GM18502 (cell line): ENCODE measurements at regions not wholly inside any gene's neighbourhood (a gene's known extent, or its start where the extent isn't known, plus 50 kb on each side); places are given as distances from the start of the nearest gene placed in this dataset.
A peak's percentile ranks its signal among the peaks of the same experiment; 100 is the strongest.

ENCODE experiments used
- ATAC-seq: cut with Tn5 transposase; IDR thresholded peaks from one replicate; pipeline ENCODE4 v1.9.1; 2021; ENCODE audit warnings: mild to moderate bottlenecking; ENCODE audit not compliant: unreplicated experiment, poor library complexity

- ATAC-seq: no peak
Measured at GRCh38 chr1:81453367-81453703, 347.4 kb upstream of the ADGRL2 start.

DNA sequence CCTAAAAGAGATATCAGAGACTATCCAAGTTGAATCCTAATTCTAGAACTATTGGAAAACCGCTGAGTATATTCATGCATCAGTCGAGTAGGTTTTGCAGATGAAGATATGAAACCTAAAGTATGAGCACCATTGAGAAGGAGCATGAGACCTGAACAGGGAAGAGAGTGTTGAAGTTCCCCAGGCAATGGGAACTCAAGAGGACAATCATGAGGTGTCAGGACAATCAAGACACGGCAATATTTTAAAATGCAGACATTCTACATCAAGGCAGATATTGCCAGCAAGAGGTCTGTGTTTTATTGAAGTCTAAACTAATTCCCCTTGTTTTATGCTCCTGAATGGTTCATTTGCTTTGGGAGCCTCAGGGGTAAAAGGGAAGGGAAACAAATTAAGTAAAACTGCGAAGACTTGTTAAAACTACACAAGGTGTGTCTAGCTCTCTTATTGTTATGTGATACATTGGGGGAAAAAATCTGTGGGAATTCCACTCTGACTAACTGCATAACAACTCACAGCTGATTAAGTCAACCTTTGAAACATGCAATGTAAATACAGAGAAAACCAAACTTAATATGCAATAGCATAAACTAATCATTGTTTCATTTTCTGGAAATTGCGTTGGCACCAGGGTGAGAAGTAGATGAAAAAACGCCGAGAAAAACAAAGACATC is 347.9 kb upstream of the ADGRL2 start:
- ATAC-seq: no peak

- no peak for ATAC-seq
Measured at GRCh38 chr1:81449786-81450185, 350.9 kb upstream of the ADGRL2 start.

DNA sequence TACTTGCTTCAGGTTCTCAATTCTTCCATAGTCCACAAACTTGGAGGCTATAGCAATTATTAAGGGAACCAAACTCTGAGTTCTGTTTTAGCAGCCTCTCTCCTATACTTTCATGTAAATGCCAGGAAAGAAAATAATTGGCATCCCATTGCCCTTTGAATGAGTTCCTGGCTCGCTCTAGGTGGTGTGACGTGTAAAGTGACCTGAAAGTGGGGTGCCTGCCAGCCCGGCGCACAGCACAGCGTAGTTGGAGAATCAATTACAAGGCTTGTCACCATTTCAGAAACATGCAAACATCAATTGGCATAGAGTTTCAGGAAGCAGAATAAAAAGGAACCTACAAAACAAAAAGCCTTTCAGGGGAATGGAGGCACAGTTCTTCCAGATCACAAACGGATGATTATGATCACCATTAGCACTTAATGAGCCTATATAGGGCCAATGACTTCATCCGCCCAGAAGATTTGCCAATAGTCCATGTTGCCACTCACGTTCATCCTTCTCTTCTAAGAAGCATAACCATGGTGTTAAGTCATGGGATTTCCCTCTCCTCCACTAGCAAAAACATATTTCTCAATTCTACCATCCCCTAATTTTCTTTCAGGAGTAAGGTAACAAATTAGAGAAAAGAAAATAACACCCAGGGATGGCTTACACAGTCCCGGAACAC is 354.6 kb upstream of the ADGRL2 start:
- ATAC-seq: no peak

- peak; percentile 44 for ATAC-seq
Measured at GRCh38 chr1:81443288-81443687, 357.4 kb upstream of the ADGRL2 start.

DNA sequence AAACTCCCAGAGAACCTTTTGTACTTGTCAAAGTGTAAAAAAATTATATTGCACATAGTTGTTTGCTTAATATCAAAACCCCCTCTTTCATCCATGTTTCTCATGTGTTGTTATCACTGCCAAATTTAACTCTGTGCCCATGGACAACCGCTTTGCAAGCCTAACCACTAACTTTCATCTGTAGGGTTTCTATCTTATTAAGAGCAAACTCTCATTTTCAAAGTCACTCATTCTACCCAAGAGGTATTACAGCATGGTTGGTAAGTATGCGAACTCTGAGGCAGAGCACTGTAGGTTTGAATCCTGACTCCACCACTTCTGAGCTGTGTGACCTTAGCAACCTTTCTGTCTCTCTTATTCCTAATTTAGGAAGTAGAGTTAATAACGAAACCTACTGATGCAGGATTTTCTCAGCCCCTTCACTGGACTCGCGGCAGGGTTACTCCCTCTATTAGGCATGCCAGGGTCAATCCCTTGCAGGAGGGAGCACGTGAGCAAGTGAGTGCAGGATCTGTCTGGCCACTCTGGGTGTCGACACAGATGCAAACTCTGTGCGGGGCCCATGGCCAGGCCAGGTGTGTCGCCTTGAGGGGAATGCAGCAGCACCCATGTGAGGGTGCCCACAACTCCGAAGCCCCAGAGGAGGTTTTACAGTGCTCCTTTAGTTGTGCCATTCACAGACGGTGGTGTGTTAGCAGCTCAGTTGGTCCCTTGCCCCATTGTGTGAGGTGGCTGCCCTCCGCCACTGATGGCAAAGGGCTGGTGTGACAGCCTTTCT is 361.5 kb upstream of the ADGRL2 start:
- ATAC-seq: peak; percentile 68

DNA sequence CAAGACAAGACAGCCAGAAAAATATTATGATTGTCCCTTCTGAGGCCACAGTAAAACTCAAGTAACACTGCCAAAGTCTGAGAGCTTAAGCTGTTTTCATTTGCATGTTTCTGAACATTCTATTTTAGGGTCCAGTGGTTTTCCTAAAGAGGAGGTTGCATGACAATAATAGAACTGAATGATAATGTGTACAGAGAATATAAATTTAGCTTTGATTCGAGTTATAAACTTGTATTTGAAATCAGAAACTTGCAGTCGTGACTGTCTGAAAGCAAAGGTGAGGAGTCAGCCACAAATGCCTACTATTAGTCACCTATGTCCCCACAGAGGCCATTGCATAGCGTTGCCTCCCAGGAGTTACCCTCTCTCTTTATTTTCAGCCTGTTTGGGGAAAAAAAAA is 363.1 kb upstream of the ADGRL2 start:
- peak; percentile 86 for ATAC-seq

DNA sequence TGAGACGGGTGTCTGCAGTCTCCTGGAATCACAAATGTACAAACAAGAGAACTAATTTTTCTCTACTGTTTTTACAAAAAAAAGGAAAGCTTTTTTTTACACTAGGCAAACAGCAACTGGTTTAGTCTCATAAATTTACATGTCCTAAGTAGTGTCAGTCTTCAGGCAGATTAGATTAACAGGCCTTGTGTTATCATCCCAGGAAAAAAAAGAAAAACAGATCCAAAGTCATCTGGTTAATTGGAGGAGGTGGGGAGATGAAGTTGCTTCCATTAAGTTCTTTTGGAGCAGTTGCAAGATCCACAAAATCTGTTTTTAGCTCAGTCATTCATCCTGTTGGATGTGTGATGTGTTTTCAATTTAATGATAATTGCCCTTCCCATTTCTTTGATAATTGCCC is 363.5 kb upstream of the ADGRL2 start:
- no peak for ATAC-seq

GRCh38 chr1:81435175-81435574 is 365.6 kb upstream of the ADGRL2 start:
- no peak for ATAC-seq

DNA sequence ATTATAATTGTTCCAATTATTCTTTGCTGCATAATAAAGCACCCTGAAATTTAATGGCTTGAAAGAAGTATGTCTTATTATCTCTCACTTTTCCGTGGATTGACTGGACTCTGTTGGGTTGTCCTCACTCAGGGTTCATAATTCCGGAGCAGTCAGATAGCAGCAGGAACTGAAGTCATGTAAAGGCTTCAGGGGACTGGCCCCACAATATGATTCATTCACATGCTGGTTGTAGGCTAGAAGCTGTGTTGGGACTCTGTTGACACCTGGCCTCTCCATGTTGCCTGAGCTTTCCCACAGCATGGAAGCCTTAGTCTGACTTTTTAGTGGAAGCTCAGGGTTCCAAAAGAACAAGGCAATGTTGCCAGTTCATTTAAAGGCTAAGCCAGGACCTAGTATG is 367.1 kb upstream of the ADGRL2 start:
- no peak for ATAC-seq

DNA sequence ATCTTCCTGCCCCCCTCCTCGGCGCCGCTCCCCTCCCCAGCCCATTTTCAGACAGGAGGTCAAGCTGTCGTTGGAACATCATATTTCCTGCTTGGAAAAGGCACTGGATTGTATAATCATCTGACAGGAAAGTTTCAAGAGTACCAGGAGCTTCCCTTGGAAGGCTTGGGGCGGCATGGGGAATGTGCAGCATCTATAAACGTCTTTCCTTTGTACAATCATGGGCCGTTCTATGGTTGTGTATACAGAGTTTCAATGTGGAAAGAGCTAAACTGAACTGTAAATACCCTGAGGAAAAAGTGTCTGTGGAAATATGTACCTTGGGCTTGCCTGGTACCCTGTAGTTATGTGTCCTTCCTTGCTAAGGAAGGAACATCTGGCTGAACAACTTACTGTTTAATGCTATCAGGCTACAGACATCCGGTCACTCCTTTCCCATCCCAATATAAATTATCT is 368.1 kb upstream of the ADGRL2 start:
- ATAC-seq: no peak

GRCh38 chr1:81432059-81432458 is 368.7 kb upstream of the ADGRL2 start:
- ATAC-seq: no peak

- ATAC-seq: no peak
Measured at GRCh38 chr1:81431624-81432000, 369.1 kb upstream of the ADGRL2 start.

DNA sequence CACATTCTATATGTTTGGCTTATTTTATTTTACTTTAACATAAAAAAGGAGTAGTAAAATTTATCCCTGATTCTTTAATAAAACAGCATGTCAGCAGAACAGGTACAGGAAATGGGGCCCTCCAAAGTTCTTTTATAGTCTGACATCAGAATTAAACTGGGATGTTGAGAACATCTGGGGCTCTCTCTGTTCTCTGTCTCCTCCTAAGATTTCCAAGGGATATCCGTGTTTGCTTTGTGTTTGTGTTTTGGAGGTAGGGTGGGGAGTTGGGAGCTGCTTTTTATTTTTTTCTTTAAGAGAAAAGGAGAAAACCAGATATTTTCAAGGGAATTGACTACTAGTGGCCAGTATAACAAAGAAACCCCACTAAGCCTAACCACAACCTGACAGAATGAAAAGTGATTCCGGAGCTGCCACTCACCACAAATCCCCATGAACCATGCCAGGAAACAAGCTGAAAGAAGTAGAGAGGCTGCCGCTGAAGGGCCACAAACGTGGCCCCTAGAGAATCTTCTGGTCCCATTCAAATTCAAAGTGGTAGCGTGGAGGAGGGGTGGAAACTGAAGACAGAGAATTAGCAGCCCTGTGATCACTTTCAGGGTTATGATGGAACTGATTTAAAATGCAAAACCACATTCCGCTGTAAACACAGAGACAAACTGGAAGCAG is 369.6 kb upstream of the ADGRL2 start:
- ATAC-seq: peak; percentile 71

DNA sequence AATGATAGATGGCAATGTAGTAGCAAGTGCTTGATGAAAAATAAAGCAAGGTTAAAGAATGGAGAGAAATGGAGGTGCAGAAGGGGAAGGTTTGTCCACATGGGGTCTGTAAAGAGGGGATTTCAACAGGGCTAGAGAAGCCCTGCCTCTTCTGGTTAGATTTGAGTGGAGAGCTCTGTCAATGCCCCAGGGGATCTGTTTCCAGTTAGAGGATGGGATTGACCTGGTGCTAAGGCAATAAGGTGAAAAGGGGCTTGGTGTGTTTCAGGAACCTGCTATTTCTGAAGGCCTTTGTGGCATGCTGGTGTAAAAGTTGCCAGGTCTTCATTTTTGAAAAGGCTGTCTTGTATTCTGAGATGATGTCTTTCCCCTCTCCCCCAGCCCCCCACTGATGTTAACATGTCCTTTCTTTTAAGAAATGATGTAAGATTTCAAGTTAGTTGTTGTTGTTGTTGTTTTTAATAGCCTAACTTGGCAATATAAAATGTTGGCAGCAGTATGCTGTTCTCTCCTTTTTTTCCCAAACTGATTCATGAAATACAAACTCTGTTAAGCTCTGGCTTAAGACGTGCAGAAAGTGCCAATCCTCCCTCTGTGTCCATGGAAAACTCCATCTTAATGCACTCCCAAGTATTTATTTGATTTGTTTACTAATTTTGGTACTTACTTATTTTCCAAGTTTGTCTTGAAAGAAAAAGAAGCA is 370.3 kb upstream of the ADGRL2 start:
- ATAC-seq: no peak

DNA sequence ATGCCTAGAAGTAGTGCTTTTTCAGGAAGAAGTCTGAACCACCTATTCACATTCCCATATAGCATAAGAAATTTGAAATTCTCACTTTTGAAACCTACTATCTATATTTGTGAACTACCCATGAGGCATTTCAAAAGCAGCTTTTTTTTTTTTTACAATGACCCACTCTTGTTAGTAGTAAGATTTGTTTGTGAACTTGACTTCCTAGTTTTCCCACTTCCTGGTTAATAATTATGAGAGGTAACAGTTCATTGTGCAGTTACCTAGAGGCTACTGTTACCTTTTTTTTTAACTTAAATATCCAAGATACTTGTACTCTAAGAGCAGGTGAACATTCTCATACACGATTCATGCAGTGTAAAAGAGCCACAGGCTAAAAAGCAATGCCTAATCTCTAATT is 371.7 kb upstream of the ADGRL2 start:
- no peak for ATAC-seq

GRCh38 chr1:81424816-81425215 is 375.9 kb upstream of the ADGRL2 start:
- no peak for ATAC-seq

- no peak for ATAC-seq
Measured at GRCh38 chr1:81424061-81424460, 376.7 kb upstream of the ADGRL2 start.

DNA sequence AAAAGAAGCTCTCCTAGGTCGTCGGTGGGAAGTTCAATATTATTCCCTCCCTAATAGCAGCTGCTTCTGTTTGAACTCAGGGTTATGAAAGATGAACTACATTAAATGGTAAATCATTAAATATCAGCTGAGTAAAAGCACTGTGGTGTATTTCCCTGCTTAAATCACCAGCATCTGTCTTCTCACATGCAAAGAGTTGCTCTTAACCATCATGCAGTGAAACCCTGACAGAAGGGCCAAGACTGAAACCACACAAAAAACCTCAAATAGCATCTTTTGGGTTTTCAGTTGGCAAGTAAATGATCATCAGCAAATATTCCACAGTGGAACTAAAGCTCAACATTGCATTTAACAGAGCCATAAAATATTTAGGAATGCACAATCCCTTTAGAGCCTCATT is 380.0 kb upstream of the ADGRL2 start:
- ATAC-seq: peak; percentile 86

DNA sequence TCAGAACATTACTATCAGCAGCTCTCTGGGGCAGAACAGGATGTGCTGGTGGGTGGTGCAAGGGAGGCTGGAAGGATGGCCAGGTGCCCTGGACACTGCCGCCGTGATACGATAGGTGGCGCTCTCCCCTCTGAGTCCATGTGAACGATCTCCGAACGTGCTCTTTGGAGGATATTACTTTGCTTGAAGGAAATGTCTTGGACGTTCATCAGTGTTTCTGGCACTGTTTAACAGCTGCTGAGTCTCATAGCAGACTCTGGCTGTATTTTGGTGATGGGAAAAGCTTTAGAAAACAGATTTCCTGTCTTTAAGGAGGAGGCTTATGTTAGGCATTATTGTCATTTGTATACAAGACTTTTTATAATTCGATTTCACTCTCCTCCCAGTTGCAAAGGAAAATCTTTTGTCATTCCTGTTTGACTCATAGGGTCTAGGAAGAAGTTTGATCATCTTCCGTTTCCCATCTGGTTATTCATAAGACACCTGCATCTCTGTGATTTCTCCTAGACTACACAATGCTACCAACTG is 386.2 kb upstream of the ADGRL2 start:
- peak; percentile 96 for ATAC-seq
